Endothelial cell of umbilical vein (primary cell): ENCODE measurements at regions not wholly inside any gene's neighbourhood (a gene's known extent, or its start where the extent isn't known, plus 50 kb on each side); places are given as distances from the start of the nearest gene placed in this dataset.

Experiments
- BruUV-seq: library from RNA; stranded (reverse); fragments of 400-500 nt; replicated peaks from 2 replicates; lab custom pipeline; 2021; lab: Mats Ljungman, UMichigan
- CTCF ChIA-PET: fragments of 300-600, 350-600 bp; sonication (Branson Sonifier 250); formaldehyde crosslinking; loops from one replicate; lab custom pipeline; 2021; ENCODE audit warnings: antibody characterized with exemption, inconsistent platforms; lab: Charles Lee
- POLR2A ChIA-PET: fragments of 300-600, 350-600 bp; sonication (Branson Sonifier 250); formaldehyde crosslinking; loops from one replicate; lab custom pipeline; 2021; ENCODE audit warnings: antibody characterized with exemption, inconsistent platforms; lab: Charles Lee
- DNase-seq: peaks from one replicate; pipeline ENCODE4 v3.0.0-alpha.2; 2011; ENCODE audit warnings: low read depth, low spot score
- FAIRE-seq: peaks from 2 replicates; lab custom pipeline; 2011; peaks lifted over from hg19 to GRCh38; lab: Jason Lieb, UNC
- H2AFZ ChIP-seq: 2 replicates; pipeline ENCODE4 v1.6.0; 2012; ENCODE audit warnings: low read depth, low read length, control low read depth, inconsistent platforms
- H3K27ac ChIP-seq: 2 replicates; pipeline ENCODE4 v1.5.1; 2011; ENCODE audit warnings: low read depth, mild to moderate bottlenecking, control low read depth, low read length, moderate library complexity; ENCODE audit not compliant: insufficient read depth
- H3K27me3 ChIP-seq, 2 experiments: 2 replicates each; pipeline versions ENCODE4 v1.6.0 to v1.6.1; 2011; ENCODE audit warnings: low read length in 2 of 2, mixed read lengths in 1 of 2; ENCODE audit not compliant: control insufficient read depth in 2 of 2, insufficient read depth in 2 of 2
- H3K36me3 ChIP-seq, 2 experiments: 2 replicates in 1 of 2; 3 replicates in 1 of 2; pipeline ENCODE4 v1.5.1; 2011; ENCODE audit warnings: low read length in 2 of 2, mild to moderate bottlenecking in 1 of 2, moderate library complexity in 1 of 2; ENCODE audit not compliant: control insufficient read depth in 2 of 2, insufficient read depth in 2 of 2; ENCODE audit errors: extremely low read depth in 1 of 2
- H3K4me1 ChIP-seq: 3 replicates; pipeline ENCODE4 v1.5.1; 2011; ENCODE audit warnings: mild to moderate bottlenecking, low read length; ENCODE audit not compliant: control insufficient read depth, insufficient read depth; ENCODE audit errors: extremely low read depth
- H3K4me2 ChIP-seq: 2 replicates; pipeline ENCODE4 v1.6.1; 2011; ENCODE audit warnings: low read length, control low read depth, mixed read lengths; ENCODE audit not compliant: insufficient read depth
- H3K4me3 ChIP-seq, 3 experiments: fragments of 200-600 bp in 1 of 3; sonication (generic), shearing (Covaris generic) in 1 of 3; replicated peaks in 1 of 3; 2 replicates each; pipeline ENCODE4 v1.5.1; 2011 to 2016; ENCODE audit warnings: control low read depth in 3 of 3, low read length in 3 of 3, mild to moderate bottlenecking in 2 of 3, inconsistent platforms in 1 of 3, low read depth in 1 of 3, moderate library complexity in 1 of 3; ENCODE audit not compliant: insufficient read depth in 1 of 3
- H3K79me2 ChIP-seq: 2 replicates; pipeline ENCODE4 v1.6.0; 2012; ENCODE audit warnings: low read length, inconsistent platforms; ENCODE audit not compliant: control insufficient read depth, insufficient read depth
- H3K9ac ChIP-seq: replicated peaks from 2 replicates; pipeline ENCODE3; 2011; ENCODE audit warnings: low read length, control low read depth; ENCODE audit not compliant: insufficient read depth; ENCODE audit errors: extremely low read depth
- H3K9me1 ChIP-seq: replicated peaks from 3 replicates; pipeline ENCODE4 v1.6.0; 2011; ENCODE audit warnings: mild to moderate bottlenecking, low read length; ENCODE audit not compliant: control insufficient read depth, insufficient read depth; ENCODE audit errors: extremely low read depth
- H3K9me3 ChIP-seq: replicated peaks from 2 replicates; pipeline ENCODE4 v1.5.1; 2012; ENCODE audit warnings: low read length, inconsistent platforms; ENCODE audit not compliant: control insufficient read depth, insufficient read depth
- H4K20me1 ChIP-seq: replicated peaks from 2 replicates; pipeline ENCODE3; 2011; ENCODE audit warnings: mild to moderate bottlenecking, low read length; ENCODE audit not compliant: control insufficient read depth, insufficient read depth; ENCODE audit errors: extremely low read depth
- EZH2 ChIP-seq: IDR thresholded peaks from 2 replicates; pipeline ENCODE4 v1.6.1; 2012; ENCODE audit warnings: borderline replicate concordance, low read depth, mild to moderate bottlenecking, moderate library complexity, low read length, inconsistent platforms; ENCODE audit not compliant: severe bottlenecking
- FOS ChIP-seq: IDR thresholded peaks from 2 replicates; pipeline ENCODE4 v1.6.1; 2011; ENCODE audit warnings: mild to moderate bottlenecking, low read length, moderate library complexity, borderline replicate concordance; ENCODE audit not compliant: insufficient read depth
- GATA2 ChIP-seq: IDR thresholded peaks from 2 replicates; pipeline ENCODE4 v1.7.0; 2011; ENCODE audit warnings: low read depth, mild to moderate bottlenecking, moderate library complexity, mixed read lengths, low read length; ENCODE audit not compliant: insufficient read length, insufficient read depth
- JUN ChIP-seq: IDR thresholded peaks from 2 replicates; pipeline ENCODE4 v1.6.1; 2011; ENCODE audit warnings: borderline replicate concordance, low read depth; ENCODE audit not compliant: insufficient read length, insufficient read depth
- MYC ChIP-seq: IDR thresholded peaks from one replicate; pipeline ENCODE4 v1.6.1; 2011; ENCODE audit warnings: mild to moderate bottlenecking, low read depth, low read length
- POLR2A ChIP-seq: IDR thresholded peaks from 2 replicates; pipeline ENCODE4 v1.6.1; 2012; ENCODE audit warnings: low read depth, mild to moderate bottlenecking, control low read depth, low read length
- POLR2AphosphoS5 ChIP-seq: IDR thresholded peaks from 2 replicates; pipeline ENCODE4 v1.6.1; 2012; ENCODE audit warnings: low read depth, mild to moderate bottlenecking, control low read depth, low read length, moderate library complexity; ENCODE audit not compliant: insufficient read depth
- dilution Hi-C: fragments of 300-500 bp; cut with MboI; formaldehyde crosslinking; loops from one replicate; pipeline ENCODE4 v1.15.0; 2019; ENCODE audit warnings: low sequenced_read_pairs; ENCODE audit not compliant: extremely low pct_ligation_motif_present
- intact Hi-C: fragments of 100-400 bp; cut with micrococcal nuclease; formaldehyde crosslinking; loops from one replicate; pipeline ENCODE4 v1.10.0; 2022
- TF ChIP-seq, protein P1 (sequence below): IDR thresholded peaks from 2 replicates; pipeline ENCODE4 v1.6.1; 2011; ENCODE audit not compliant: insufficient read depth, insufficient read length
- TF ChIP-seq, protein P2 (sequence below), 2 donors: IDR thresholded peaks; 1 replicate in 1 of 2; 2 replicates in 1 of 2; pipeline ENCODE4 v1.5.1; 2011; ENCODE audit warnings: low read length in 2 of 2, mild to moderate bottlenecking in 2 of 2, moderate library complexity in 2 of 2, control low read depth in 1 of 2, inconsistent platforms in 1 of 2, low read depth in 1 of 2; ENCODE audit not compliant: insufficient read depth in 1 of 2; ENCODE audit errors: extremely low read depth in 1 of 2

DNA sequence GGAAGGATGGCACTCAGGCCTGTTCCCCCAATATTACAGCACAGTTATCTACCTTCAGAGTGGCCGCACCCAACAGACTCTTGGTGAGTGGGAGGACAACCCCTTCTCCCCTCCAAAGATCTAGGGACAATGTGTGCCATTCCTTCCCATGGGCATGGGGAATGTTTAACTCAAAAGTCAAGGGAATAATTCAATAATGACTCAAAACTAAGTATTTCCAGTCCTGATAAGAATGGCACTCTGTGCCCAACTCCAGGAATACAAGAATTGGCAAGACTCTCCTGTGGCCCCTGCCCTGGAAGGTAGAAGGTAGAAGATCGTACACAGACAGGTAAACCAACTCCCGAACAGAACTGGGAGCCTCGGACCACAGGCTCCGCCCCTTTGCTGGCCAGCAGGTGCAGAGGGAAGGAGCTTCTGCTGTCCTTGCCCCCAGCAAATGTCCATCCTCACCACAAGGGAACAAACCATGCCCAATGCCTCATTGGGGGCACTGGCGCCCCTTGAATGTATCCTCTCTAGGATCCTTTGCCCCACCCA lies 514.0 kb downstream of the NPHP4 start:
- Histone ChIP-seq H3K27ac (no peak overlapping the region), H3K9me3 (peaks cover 2% of the 10 kb centered on the region), H4K20me1 (no peaks in the 10 kb centered on the region), H3K9me1 (no peaks in the 10 kb centered on the region), H3K4me1 (no peaks in the 10 kb centered on the region), H3K36me3 (no peaks in the 10 kb centered on the region), H3K27me3 (no peaks in the 10 kb centered on the region), H3K9ac (no peak overlapping the region), H3K79me2 (no peaks in the 10 kb centered on the region), H2AFZ (no peak overlapping the region), H3K4me3 (no peak overlapping the region), H3K4me2 (no peak overlapping the region)
- ChIA-PET CTCF (no interaction called here), POLR2A (no interaction called here)
- DNase-seq (no peak), FAIRE-seq (no peak)
- TF ChIP-seq POLR2AphosphoS5 (no peak), POLR2A (no peak), JUN (no peak), EZH2 (no peak), FOS (no peak), GATA2 (no peak), MYC (no peak)
- TF ChIP-seq, protein P1, sequence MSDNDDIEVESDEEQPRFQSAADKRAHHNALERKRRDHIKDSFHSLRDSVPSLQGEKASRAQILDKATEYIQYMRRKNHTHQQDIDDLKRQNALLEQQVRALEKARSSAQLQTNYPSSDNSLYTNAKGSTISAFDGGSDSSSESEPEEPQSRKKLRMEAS, result no peak
- TF ChIP-seq, protein P2, sequence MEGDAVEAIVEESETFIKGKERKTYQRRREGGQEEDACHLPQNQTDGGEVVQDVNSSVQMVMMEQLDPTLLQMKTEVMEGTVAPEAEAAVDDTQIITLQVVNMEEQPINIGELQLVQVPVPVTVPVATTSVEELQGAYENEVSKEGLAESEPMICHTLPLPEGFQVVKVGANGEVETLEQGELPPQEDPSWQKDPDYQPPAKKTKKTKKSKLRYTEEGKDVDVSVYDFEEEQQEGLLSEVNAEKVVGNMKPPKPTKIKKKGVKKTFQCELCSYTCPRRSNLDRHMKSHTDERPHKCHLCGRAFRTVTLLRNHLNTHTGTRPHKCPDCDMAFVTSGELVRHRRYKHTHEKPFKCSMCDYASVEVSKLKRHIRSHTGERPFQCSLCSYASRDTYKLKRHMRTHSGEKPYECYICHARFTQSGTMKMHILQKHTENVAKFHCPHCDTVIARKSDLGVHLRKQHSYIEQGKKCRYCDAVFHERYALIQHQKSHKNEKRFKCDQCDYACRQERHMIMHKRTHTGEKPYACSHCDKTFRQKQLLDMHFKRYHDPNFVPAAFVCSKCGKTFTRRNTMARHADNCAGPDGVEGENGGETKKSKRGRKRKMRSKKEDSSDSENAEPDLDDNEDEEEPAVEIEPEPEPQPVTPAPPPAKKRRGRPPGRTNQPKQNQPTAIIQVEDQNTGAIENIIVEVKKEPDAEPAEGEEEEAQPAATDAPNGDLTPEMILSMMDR (IDR thresholded peaks at IDR 0.05; ENCODE audit: extremely low read depth in 1 of 2, insufficient read depth in 1 of 2, low read depth in 1 of 2, low read length in 2 of 2), result no peak
- BruUV-seq, result no TSS peak
- intact Hi-C loops, result no loop called here
- dilution Hi-C loops, result no loop called here
